Skeletal muscle tissue (tissue), 3 donors: ENCODE measurements at regions not wholly inside any gene's neighbourhood (a gene's known extent, or its start where the extent isn't known, plus 50 kb on each side); places are given as distances from the start of the nearest gene placed in this dataset.

Experiments
- H3K27ac ChIP-seq: one replicate; pipeline ENCODE4 v1.7.0; 2013; ENCODE audit warnings: mild to moderate bottlenecking, low read depth, low read length, inconsistent platforms
- H3K27me3 ChIP-seq, 3 donors: one replicate each; pipeline ENCODE4 v1.7.0; 2013; ENCODE audit warnings: low read length in 3 of 3; ENCODE audit not compliant: control insufficient read depth in 3 of 3, insufficient read depth in 3 of 3
- H3K36me3 ChIP-seq, 3 donors: one replicate each; pipeline ENCODE4 v1.7.0; 2013; ENCODE audit warnings: low read length in 3 of 3; ENCODE audit not compliant: control insufficient read depth in 3 of 3, insufficient read depth in 3 of 3
- H3K4me1 ChIP-seq, 3 donors: one replicate each; pipeline ENCODE4 v1.7.0; 2013; ENCODE audit warnings: low read length in 3 of 3, mild to moderate bottlenecking in 3 of 3; ENCODE audit not compliant: control insufficient read depth in 3 of 3, insufficient read depth in 3 of 3
- H3K4me3 ChIP-seq, 3 donors: one replicate each; pipeline ENCODE4 v1.7.0; 2013; ENCODE audit warnings: low read length in 3 of 3
- H3K9ac ChIP-seq, 3 donors: one replicate each; pipeline ENCODE4 v1.7.0; 2013; ENCODE audit warnings: low read length in 3 of 3, mild to moderate bottlenecking in 3 of 3, moderate library complexity in 2 of 3, low read depth in 1 of 3
- H3K9me3 ChIP-seq, 3 donors: one replicate each; pipeline ENCODE4 v1.7.0; 2013; ENCODE audit warnings: low read length in 3 of 3; ENCODE audit not compliant: control insufficient read depth in 3 of 3
- donor health status: Osteomylitis.

GRCh38 chr1:220997791-220998190 is 118.5 kb downstream of the HLX start:
- Histone ChIP-seq H3K36me3 (no peaks in the 10 kb centered on the region), H3K4me1 (peaks cover 0 to 3% (median 0%) of the 10 kb centered on the region in 3 donors)

GRCh38 chr1:220999872-221000863 is 120.9 kb downstream of the HLX start:
- H3K27me3 ChIP-seq: no peaks in the 10 kb centered on the region
- no peak overlapping the region for H3K9ac ChIP-seq
- no peaks in the 10 kb centered on the region for H3K36me3 ChIP-seq
- H3K4me1 ChIP-seq: peaks cover 0 to 3% (median 0%) of the 10 kb centered on the region in 3 donors
- no peak overlapping the region for H3K4me3 ChIP-seq
- H3K27ac ChIP-seq: no peak overlapping the region
- no peaks in the 10 kb centered on the region for H3K9me3 ChIP-seq

More at GRCh38 chr1:220997791-220998190, 118.5 kb downstream of the HLX start:
- Histone ChIP-seq H3K9me3 (no peaks in the 10 kb centered on the region), H3K27me3 (no peaks in the 10 kb centered on the region), H3K27ac (no peak overlapping the region), H3K4me3 (no peak overlapping the region), H3K9ac (no peak overlapping the region)

GRCh38 chr1:221001167-221001566 is 121.9 kb downstream of the HLX start:
- no peak overlapping the region for H3K4me3 ChIP-seq
- H3K4me1 ChIP-seq: peaks cover 0 to 3% (median 0%) of the 10 kb centered on the region in 3 donors
- H3K9ac ChIP-seq: no peak overlapping the region
- H3K36me3 ChIP-seq: no peaks in the 10 kb centered on the region
- no peak overlapping the region for H3K27ac ChIP-seq
- H3K27me3 ChIP-seq: no peaks in the 10 kb centered on the region
- no peaks in the 10 kb centered on the region for H3K9me3 ChIP-seq

GRCh38 chr1:221002601-221003000 is 123.4 kb downstream of the HLX start:
- Histone ChIP-seq H3K27ac (no peak overlapping the region), H3K27me3 (no peaks in the 10 kb centered on the region), H3K9ac (no peak overlapping the region), H3K4me3 (no peak overlapping the region), H3K4me1 (peaks cover 0 to 3% (median 0%) of the 10 kb centered on the region in 3 donors), H3K36me3 (no peaks in the 10 kb centered on the region), H3K9me3 (no peaks in the 10 kb centered on the region)

GRCh38 chr1:221011145-221011544 is 131.9 kb downstream of the HLX start:
- no peak overlapping the region for H3K9ac ChIP-seq
- no peak overlapping the region for H3K27ac ChIP-seq
- no peaks in the 10 kb centered on the region for H3K36me3 ChIP-seq
- no peak overlapping the region for H3K4me3 ChIP-seq
- H3K27me3 ChIP-seq: no peaks in the 10 kb centered on the region
- H3K4me1 ChIP-seq: no peaks in the 10 kb centered on the region
- no peaks in the 10 kb centered on the region for H3K9me3 ChIP-seq

GRCh38 chr1:221012120-221012519 is 132.9 kb downstream of the HLX start:
- Histone ChIP-seq H3K36me3 (no peaks in the 10 kb centered on the region), H3K4me3 (no peak overlapping the region), H3K27ac (no peak overlapping the region), H3K9ac (no peak overlapping the region), H3K9me3 (no peaks in the 10 kb centered on the region), H3K4me1 (no peaks in the 10 kb centered on the region), H3K27me3 (no peaks in the 10 kb centered on the region)

- Histone ChIP-seq H3K4me3 (no peak overlapping the region), H3K27me3 (no peaks in the 10 kb centered on the region), H3K36me3 (no peaks in the 10 kb centered on the region), H3K9ac (no peak overlapping the region), H3K9me3 (no peaks in the 10 kb centered on the region), H3K4me1 (no peaks in the 10 kb centered on the region), H3K27ac (no peak overlapping the region)
Observed at GRCh38 chr1:221013691-221014660, 134.7 kb downstream of the HLX start.

- H3K4me3 ChIP-seq: no peak overlapping the region
- H3K9me3 ChIP-seq: no peaks in the 10 kb centered on the region
- H3K27ac ChIP-seq: no peak overlapping the region
- no peaks in the 10 kb centered on the region for H3K4me1 ChIP-seq
- H3K9ac ChIP-seq: no peak overlapping the region
- no peaks in the 10 kb centered on the region for H3K27me3 ChIP-seq
- H3K36me3 ChIP-seq: no peaks in the 10 kb centered on the region
Observed at GRCh38 chr1:221015159-221015790, 136.0 kb downstream of the HLX start.

- Histone ChIP-seq H3K27me3 (no peaks in the 10 kb centered on the region), H3K27ac (no peak overlapping the region), H3K4me1 (no peaks in the 10 kb centered on the region), H3K36me3 (no peaks in the 10 kb centered on the region), H3K9ac (no peak overlapping the region), H3K9me3 (no peaks in the 10 kb centered on the region), H3K4me3 (no peak overlapping the region)
Observed at GRCh38 chr1:221016751-221017150, 137.5 kb downstream of the HLX start.
